IMR-90 (cell line): ENCODE measurements at regions not wholly inside any gene's neighbourhood (a gene's known extent, or its start where the extent isn't known, plus 50 kb on each side); places are given as distances from the start of the nearest gene placed in this dataset.

Source experiments
- ATAC-seq: fragments of 200-7000 bp; cut with Tn5 transposase; 2 replicates; pipeline ENCODE4 v1.9.1; 2020; ENCODE audit warnings: low read depth, mild to moderate bottlenecking, moderate library complexity
- BruUV-seq: library from RNA; stranded (reverse); fragments of 400-500 nt; replicated peaks from 2 replicates; lab custom pipeline; 2021; lab: Mats Ljungman, UMichigan
- CTCF ChIA-PET: fragments of 300-600 bp; formaldehyde crosslinking; extraction: SDS; loops from one replicate; lab custom pipeline; 2021; ENCODE audit warnings: antibody characterized with exemption; lab: Yijun Ruan, JAX
- POLR2A ChIA-PET: fragments of 300-600 bp; sonication (Branson Sonifier 250); formaldehyde crosslinking; loops from one replicate; lab custom pipeline; 2022; ENCODE audit warnings: antibody characterized with exemption; ENCODE audit not compliant: unreplicated experiment; lab: Charles Lee
- DNase-seq: peaks from one replicate; pipeline ENCODE4 v3.0.0; 2013
- H2AFZ ChIP-seq: replicated peaks from 2 replicates; pipeline ENCODE3; 2013; ENCODE audit warnings: low read length, mild to moderate bottlenecking; ENCODE audit not compliant: poor library complexity
- H2AK5ac ChIP-seq: 2 replicates; pipeline ENCODE4 v1.6.1; 2013; ENCODE audit warnings: low read depth, low read length, inconsistent platforms
- H2AK9ac ChIP-seq: replicated peaks from 2 replicates; pipeline ENCODE3; 2013; ENCODE audit warnings: mild to moderate bottlenecking, low read depth, low read length, moderate library complexity; ENCODE audit not compliant: poor library complexity
- H2BK120ac ChIP-seq: 2 replicates; pipeline ENCODE4 v1.6.1; 2013; ENCODE audit warnings: low read depth, low read length, inconsistent platforms
- H2BK15ac ChIP-seq: 3 replicates; pipeline ENCODE4 v1.6.1; 2013; ENCODE audit warnings: low read depth, low read length, inconsistent platforms
- H2BK20ac ChIP-seq: 2 replicates; pipeline ENCODE4 v1.6.1; 2013; ENCODE audit warnings: low read depth, mild to moderate bottlenecking, inconsistent platforms, low read length, moderate library complexity
- H2BK5ac ChIP-seq: 2 replicates; pipeline ENCODE4 v1.6.1; 2013; ENCODE audit warnings: mild to moderate bottlenecking, low read depth, low read length, inconsistent platforms; ENCODE audit not compliant: poor library complexity, severe bottlenecking
- H3K14ac ChIP-seq: replicated peaks from 2 replicates; pipeline ENCODE4 v1.6.1; 2013; ENCODE audit warnings: low read depth, low read length, inconsistent platforms
- H3K18ac ChIP-seq: 2 replicates; pipeline ENCODE4 v1.6.1; 2013; ENCODE audit warnings: low read depth, low read length, control low read depth
- H3K23ac ChIP-seq: 2 replicates; pipeline ENCODE4 v1.6.1; 2013; ENCODE audit warnings: low read depth, low read length, inconsistent platforms
- H3K27ac ChIP-seq: 2 replicates; pipeline ENCODE4 v1.5.1; 2013; ENCODE audit warnings: mild to moderate bottlenecking, control low read depth, low read length; ENCODE audit not compliant: insufficient read depth
- H3K27me3 ChIP-seq: 2 replicates; pipeline ENCODE4 v1.6.1; 2013; ENCODE audit warnings: low read length; ENCODE audit not compliant: control insufficient read depth, insufficient read depth
- H3K36me3 ChIP-seq: 2 replicates; pipeline ENCODE4 v1.6.1; 2013; ENCODE audit warnings: low read length, mixed read lengths; ENCODE audit not compliant: control insufficient read depth, insufficient read depth
- H3K4ac ChIP-seq: 2 replicates; pipeline ENCODE4 v1.6.1; 2013; ENCODE audit warnings: low read depth, low read length, inconsistent platforms
- H3K4me1 ChIP-seq: 2 replicates; pipeline ENCODE4 v1.6.1; 2013; ENCODE audit warnings: low read length, mixed read lengths; ENCODE audit not compliant: control insufficient read depth, insufficient read depth
- H3K4me2 ChIP-seq: 2 replicates; pipeline ENCODE4 v1.6.1; 2013; ENCODE audit warnings: low read depth, mild to moderate bottlenecking, control low read depth, low read length, moderate library complexity
- H3K4me3 ChIP-seq: 2 replicates; pipeline ENCODE4 v1.5.1; 2013; ENCODE audit warnings: low read depth, mild to moderate bottlenecking, control low read depth, low read length, moderate library complexity; ENCODE audit not compliant: insufficient read depth
- H3K56ac ChIP-seq: 2 replicates; pipeline ENCODE4 v1.6.1; 2013; ENCODE audit warnings: low read length, inconsistent platforms; ENCODE audit not compliant: insufficient read depth; ENCODE audit errors: extremely low read depth
- H3K79me1 ChIP-seq, 2 experiments: 2 replicates each; pipeline ENCODE4 v1.6.1; 2013; ENCODE audit warnings: low read length in 2 of 2, inconsistent platforms in 1 of 2, low read depth in 1 of 2
- H3K9ac ChIP-seq: 2 replicates; pipeline ENCODE4 v1.6.1; 2013; ENCODE audit warnings: low read depth, low read length, control low read depth
- H3K9me1 ChIP-seq: 2 replicates; pipeline ENCODE4 v1.6.1; 2013; ENCODE audit warnings: low read length, inconsistent platforms; ENCODE audit not compliant: insufficient read depth
- H3K9me3 ChIP-seq: 2 replicates; pipeline ENCODE4 v1.6.1; 2013; ENCODE audit warnings: low read length; ENCODE audit not compliant: control insufficient read depth, insufficient read depth
- H4K20me1 ChIP-seq: 2 replicates; pipeline ENCODE4 v1.6.1; 2013; ENCODE audit warnings: low read length, inconsistent platforms; ENCODE audit not compliant: insufficient read depth
- H4K5ac ChIP-seq: 2 replicates; pipeline ENCODE4 v1.6.1; 2013; ENCODE audit warnings: mild to moderate bottlenecking, low read depth, low read length, control low read depth
- H4K8ac ChIP-seq, 2 experiments: 2 replicates each; pipeline ENCODE4 v1.6.1; 2013; ENCODE audit warnings: low read depth in 2 of 2, low read length in 2 of 2, control low read depth in 1 of 2, inconsistent platforms in 1 of 2
- H4K91ac ChIP-seq: 2 replicates; pipeline ENCODE4 v1.6.1; 2013; ENCODE audit warnings: low read depth, low read length, inconsistent platforms; ENCODE audit not compliant: insufficient read depth
- BHLHE40 ChIP-seq: fragments of 150-350 bp; IDR thresholded peaks from 2 replicates; pipeline ENCODE4 v1.6.1; 2016; ENCODE audit warnings: mild to moderate bottlenecking, low read depth, low read length
- CEBPB ChIP-seq: IDR thresholded peaks from 2 replicates; pipeline ENCODE4 v1.6.1; 2012; ENCODE audit warnings: low read depth, low read length, improper control_type of control experiment
- CHD1 ChIP-seq: IDR thresholded peaks from 2 replicates; pipeline ENCODE4 v1.6.1; 2012; ENCODE audit warnings: low read depth, low read length, improper control_type of control experiment
- FOS ChIP-seq: fragments of 150-350 bp; IDR thresholded peaks from 2 replicates; pipeline ENCODE4 v1.6.1; 2016; ENCODE audit warnings: low read depth, low read length
- MAFK ChIP-seq: IDR thresholded peaks from 2 replicates; pipeline ENCODE4 v1.6.1; 2012; ENCODE audit warnings: low read depth, low read length, improper control_type of control experiment
- MAZ ChIP-seq: IDR thresholded peaks from 2 replicates; pipeline ENCODE4 v1.6.1; 2012; ENCODE audit warnings: low read depth, mild to moderate bottlenecking, low read length, improper control_type of control experiment, moderate library complexity, borderline replicate concordance
- MXI1 ChIP-seq: IDR thresholded peaks from 2 replicates; pipeline ENCODE4 v1.6.1; 2012; ENCODE audit warnings: low read depth, mild to moderate bottlenecking, low read length, moderate library complexity, borderline replicate concordance
- NFE2L2 ChIP-seq: fragments of 150-350 bp; IDR thresholded peaks from 2 replicates; pipeline ENCODE4 v1.6.1; 2016; ENCODE audit warnings: low read depth, mild to moderate bottlenecking, low read length
- RAD21 ChIP-seq: IDR thresholded peaks from 2 replicates; pipeline ENCODE4 v1.6.1; 2012; ENCODE audit warnings: low read length, improper control_type of control experiment
- RCOR1 ChIP-seq: IDR thresholded peaks from 2 replicates; pipeline ENCODE4 v1.6.1; 2012; ENCODE audit warnings: mild to moderate bottlenecking, low read length, improper control_type of control experiment; ENCODE audit not compliant: insufficient replicate concordance
- RFX5 ChIP-seq: IDR thresholded peaks from 2 replicates; pipeline ENCODE4 v1.8.0; 2012; ENCODE audit warnings: low read depth, mild to moderate bottlenecking, low read length, moderate library complexity
- SMC3 ChIP-seq: fragments of 150-350 bp; IDR thresholded peaks from 2 replicates; pipeline ENCODE4 v1.6.1; 2016; ENCODE audit warnings: low read depth, mild to moderate bottlenecking, antibody characterized with exemption, low read length, moderate library complexity
- WGBS, 2 experiments: methylation state at CpG; one replicate each; pipeline versions ENCODE4 v1.1.5 to v1.1.7; 2013; ENCODE audit warnings: missing lambda C conversion rate in 2 of 2; ENCODE audit not compliant: insufficient read length in 1 of 2; ENCODE audit errors: extremely low coverage in 2 of 2; 5-methylcytosine and 5-hydroxymethylcytosine counted together
- dilution Hi-C: fragments of 300-500 bp; cut with HindIII; formaldehyde crosslinking; loops from one replicate; pipeline ENCODE4 v1.14.3; 2018; ENCODE audit warnings: low sequenced_read_pairs; ENCODE audit not compliant: unreplicated experiment
- in situ Hi-C: fragments of 300-500 bp; cut with MboI; formaldehyde crosslinking; loops from 3 replicates; pipeline ENCODE4 v1.14.3; 2019; ENCODE audit warnings: low sequenced_read_pairs, inconsistent platforms, mixed read lengths
- intact Hi-C: fragments of 100-400 bp; cut with micrococcal nuclease; formaldehyde crosslinking; loops from 2 replicates; pipeline ENCODE4 v1.10.0; 2022
- TF ChIP-seq, protein P1 (sequence below): fragments of 150-350 bp; IDR thresholded peaks from 2 replicates; pipeline ENCODE4 v1.6.1; 2016; ENCODE audit warnings: low read depth, mild to moderate bottlenecking, low read length, moderate library complexity, borderline replicate concordance
- TF ChIP-seq, protein P2 (sequence below): conservative IDR thresholded peaks from 2 replicates; pipeline ENCODE4 v1.5.1; 2012; ENCODE audit warnings: mild to moderate bottlenecking, low read depth, low read length, improper control_type of control experiment
- TF ChIP-seq, protein P3 (sequence below): fragments of 150-350 bp; IDR thresholded peaks from 2 replicates; pipeline ENCODE4 v1.6.1; 2017; ENCODE audit warnings: mild to moderate bottlenecking, antibody characterized with exemption, low read length, low read depth

DNA sequence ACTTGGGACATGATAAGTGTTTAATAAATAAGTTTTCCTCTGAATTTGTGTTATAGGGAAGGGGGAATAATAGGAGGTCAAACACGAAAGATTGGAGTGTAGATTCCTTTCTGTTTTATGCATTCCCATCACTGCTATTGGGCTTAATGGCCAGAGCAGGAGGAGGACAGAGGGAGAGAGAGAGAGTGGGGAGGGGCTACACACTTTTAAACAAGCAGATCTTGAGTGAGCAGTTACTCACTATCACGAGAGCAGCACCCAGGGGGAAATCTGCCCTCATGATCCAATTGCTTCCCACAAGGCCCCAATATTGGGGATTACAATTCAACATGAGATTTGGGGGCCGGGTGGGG lies 505.0 kb downstream of the GRIN2A start:
- H3K56ac ChIP-seq, result no peak overlapping the region
- DNase-seq, result no peak
- ATAC-seq, result no peak
- no peaks in the 10 kb centered on the region for H3K79me1 ChIP-seq
- H4K8ac ChIP-seq, result no peak overlapping the region
- H3K9ac ChIP-seq, result no peak overlapping the region
- ChIA-PET CTCF (no interaction called here), POLR2A (no interaction called here)
- no peak overlapping the region for H2AFZ ChIP-seq
- H2BK15ac ChIP-seq, result no peak overlapping the region
- H3K23ac ChIP-seq, result no peak overlapping the region
- no peaks in the 10 kb centered on the region for H4K20me1 ChIP-seq
- no peak overlapping the region for H3K4me2 ChIP-seq
- H2BK5ac ChIP-seq, result no peak overlapping the region
- in situ Hi-C loops (no loop called here), intact Hi-C loops (no loop called here), dilution Hi-C loops (no loop called here)
- no peaks in the 10 kb centered on the region for H3K9me1 ChIP-seq
- no peak overlapping the region for H4K5ac ChIP-seq
- H2BK20ac ChIP-seq, result no peak overlapping the region
- H3K4ac ChIP-seq, result no peak overlapping the region
- TF ChIP-seq NFE2L2 (no peak), RCOR1 (no peak), CHD1 (no peak), FOS (no peak), MAZ (no peak), SMC3 (no peak), RFX5 (no peak), CEBPB (no peak), MAFK (no peak), MXI1 (no peak), BHLHE40 (no peak), RAD21 (no peak)
- TF ChIP-seq, protein P1, sequence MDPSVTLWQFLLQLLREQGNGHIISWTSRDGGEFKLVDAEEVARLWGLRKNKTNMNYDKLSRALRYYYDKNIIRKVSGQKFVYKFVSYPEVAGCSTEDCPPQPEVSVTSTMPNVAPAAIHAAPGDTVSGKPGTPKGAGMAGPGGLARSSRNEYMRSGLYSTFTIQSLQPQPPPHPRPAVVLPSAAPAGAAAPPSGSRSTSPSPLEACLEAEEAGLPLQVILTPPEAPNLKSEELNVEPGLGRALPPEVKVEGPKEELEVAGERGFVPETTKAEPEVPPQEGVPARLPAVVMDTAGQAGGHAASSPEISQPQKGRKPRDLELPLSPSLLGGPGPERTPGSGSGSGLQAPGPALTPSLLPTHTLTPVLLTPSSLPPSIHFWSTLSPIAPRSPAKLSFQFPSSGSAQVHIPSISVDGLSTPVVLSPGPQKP, result no peak
- TF ChIP-seq, protein P2, sequence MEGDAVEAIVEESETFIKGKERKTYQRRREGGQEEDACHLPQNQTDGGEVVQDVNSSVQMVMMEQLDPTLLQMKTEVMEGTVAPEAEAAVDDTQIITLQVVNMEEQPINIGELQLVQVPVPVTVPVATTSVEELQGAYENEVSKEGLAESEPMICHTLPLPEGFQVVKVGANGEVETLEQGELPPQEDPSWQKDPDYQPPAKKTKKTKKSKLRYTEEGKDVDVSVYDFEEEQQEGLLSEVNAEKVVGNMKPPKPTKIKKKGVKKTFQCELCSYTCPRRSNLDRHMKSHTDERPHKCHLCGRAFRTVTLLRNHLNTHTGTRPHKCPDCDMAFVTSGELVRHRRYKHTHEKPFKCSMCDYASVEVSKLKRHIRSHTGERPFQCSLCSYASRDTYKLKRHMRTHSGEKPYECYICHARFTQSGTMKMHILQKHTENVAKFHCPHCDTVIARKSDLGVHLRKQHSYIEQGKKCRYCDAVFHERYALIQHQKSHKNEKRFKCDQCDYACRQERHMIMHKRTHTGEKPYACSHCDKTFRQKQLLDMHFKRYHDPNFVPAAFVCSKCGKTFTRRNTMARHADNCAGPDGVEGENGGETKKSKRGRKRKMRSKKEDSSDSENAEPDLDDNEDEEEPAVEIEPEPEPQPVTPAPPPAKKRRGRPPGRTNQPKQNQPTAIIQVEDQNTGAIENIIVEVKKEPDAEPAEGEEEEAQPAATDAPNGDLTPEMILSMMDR, result no peak
- TF ChIP-seq, protein P3, sequence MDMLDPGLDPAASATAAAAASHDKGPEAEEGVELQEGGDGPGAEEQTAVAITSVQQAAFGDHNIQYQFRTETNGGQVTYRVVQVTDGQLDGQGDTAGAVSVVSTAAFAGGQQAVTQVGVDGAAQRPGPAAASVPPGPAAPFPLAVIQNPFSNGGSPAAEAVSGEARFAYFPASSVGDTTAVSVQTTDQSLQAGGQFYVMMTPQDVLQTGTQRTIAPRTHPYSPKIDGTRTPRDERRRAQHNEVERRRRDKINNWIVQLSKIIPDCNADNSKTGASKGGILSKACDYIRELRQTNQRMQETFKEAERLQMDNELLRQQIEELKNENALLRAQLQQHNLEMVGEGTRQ, result no peak
- no peak overlapping the region for H3K27ac ChIP-seq
- H2AK9ac ChIP-seq, result no peak overlapping the region
- no peak overlapping the region for H2BK120ac ChIP-seq
- H3K4me1 ChIP-seq, result no peaks in the 10 kb centered on the region
- no peak overlapping the region for H2AK5ac ChIP-seq
- no peaks in the 10 kb centered on the region for H3K36me3 ChIP-seq
- no peak overlapping the region for H3K4me3 ChIP-seq
- H4K91ac ChIP-seq, result no peak overlapping the region
- no CpG with 5 or more reads among the region's 3 CpGs for WGBS, 2 experiments
- H3K14ac ChIP-seq, result no peak overlapping the region
- no TSS peak for BruUV-seq
- peaks cover 9% of the 10 kb centered on the region for H3K9me3 ChIP-seq
- no peaks in the 10 kb centered on the region for H3K27me3 ChIP-seq
- H3K18ac ChIP-seq, result no peak overlapping the region
